ENCODE measurements at regions not wholly inside any gene's neighbourhood (a gene's known extent, or its start where the extent isn't known, plus 50 kb on each side); places are given as distances from the start of the nearest gene placed in this dataset.

GRCh38 chrX:14448406-14448805 lies 80.9 kb upstream of the GLRA2 start:
- H3K27ac ChIP-seq (ENCODE audit: insufficient read depth, low read depth, low read length): no peak overlapping the region
- H3K79me2 ChIP-seq (ENCODE audit: control insufficient read depth, insufficient read depth, low read length): no peaks in the 10 kb centered on the region
- dilution Hi-C loops (cut with MboI; ENCODE audit: extremely low pct_ligation_motif_present, low sequenced_read_pairs) (no loop called here), intact Hi-C loops (cut with micrococcal nuclease) (no loop called here)
- no peak overlapping the region for H3K9ac ChIP-seq (replicated peaks; ENCODE audit: extremely low read depth, insufficient read depth, low read length)
- FAIRE-seq: no peak
- no peaks in the 10 kb centered on the region for H3K9me3 ChIP-seq (replicated peaks; ENCODE audit: control insufficient read depth, insufficient read depth, low read length)
- TF ChIP-seq JUN (IDR thresholded peaks at IDR 0.05; ENCODE audit: borderline replicate concordance, insufficient read depth, insufficient read length, low read depth): no peak
- TF ChIP-seq CTCF (IDR thresholded peaks at IDR 0.05; ENCODE audit: extremely low read depth in 1 of 2, insufficient read depth in 1 of 2, low read depth in 1 of 2, low read length in 2 of 2): no peak
- no peak for TF ChIP-seq MYC (IDR thresholded peaks at IDR 0.05; ENCODE audit: low read depth, low read length)
- TF ChIP-seq MAX (IDR thresholded peaks at IDR 0.05; ENCODE audit: insufficient read depth, insufficient read length): no peak
- no peak for TF ChIP-seq POLR2A (IDR thresholded peaks at IDR 0.05; ENCODE audit: low read depth, low read length)
- TF ChIP-seq POLR2AphosphoS5 (IDR thresholded peaks at IDR 0.05; ENCODE audit: insufficient read depth, low read depth, low read length): no peak
- TF ChIP-seq FOS (IDR thresholded peaks at IDR 0.05; ENCODE audit: borderline replicate concordance, insufficient read depth, low read length): no peak
- TF ChIP-seq GATA2 (IDR thresholded peaks at IDR 0.05; ENCODE audit: insufficient read depth, insufficient read length, low read depth, low read length): no peak
- H2AFZ ChIP-seq (ENCODE audit: low read depth, low read length): no peak overlapping the region
- ChIA-PET CTCF (no interaction called here), POLR2A (no interaction called here)
- H3K4me1 ChIP-seq (ENCODE audit: control insufficient read depth, extremely low read depth, insufficient read depth, low read length): no peaks in the 10 kb centered on the region
- H3K4me2 ChIP-seq (ENCODE audit: insufficient read depth, low read length): no peak overlapping the region
- H3K27me3 ChIP-seq (ENCODE audit: control insufficient read depth in 2 of 2, insufficient read depth in 2 of 2, low read length in 2 of 2): no peaks in the 10 kb centered on the region
- BruUV-seq (replicated peaks): no TSS peak
- no peaks in the 10 kb centered on the region for H3K36me3 ChIP-seq (ENCODE audit: control insufficient read depth in 2 of 2, extremely low read depth in 1 of 2, insufficient read depth in 2 of 2, low read length in 2 of 2)
- no peaks in the 10 kb centered on the region for H3K9me1 ChIP-seq (replicated peaks; ENCODE audit: control insufficient read depth, extremely low read depth, insufficient read depth, low read length)
- H4K20me1 ChIP-seq (replicated peaks; ENCODE audit: control insufficient read depth, extremely low read depth, insufficient read depth, low read length): no peaks in the 10 kb centered on the region
- H3K4me3 ChIP-seq (replicated peaks in 1 of 3; ENCODE audit: insufficient read depth in 1 of 3, low read depth in 1 of 3, low read length in 3 of 3): no peak overlapping the region
- no peak for DNase-seq (ENCODE audit: low read depth, low spot score)

Measured in endothelial cell of umbilical vein (primary cell).